ENCODE measurements at regions not wholly inside any gene's neighbourhood (a gene's known extent, or its start where the extent isn't known, plus 50 kb on each side); places are given as distances from the start of the nearest gene placed in this dataset.
"Not testable (repeated sequence)": the region's sequence is repeated elsewhere in the genome, so short reads cannot be mapped to it uniquely, and the experiment has no call there.

DNA sequence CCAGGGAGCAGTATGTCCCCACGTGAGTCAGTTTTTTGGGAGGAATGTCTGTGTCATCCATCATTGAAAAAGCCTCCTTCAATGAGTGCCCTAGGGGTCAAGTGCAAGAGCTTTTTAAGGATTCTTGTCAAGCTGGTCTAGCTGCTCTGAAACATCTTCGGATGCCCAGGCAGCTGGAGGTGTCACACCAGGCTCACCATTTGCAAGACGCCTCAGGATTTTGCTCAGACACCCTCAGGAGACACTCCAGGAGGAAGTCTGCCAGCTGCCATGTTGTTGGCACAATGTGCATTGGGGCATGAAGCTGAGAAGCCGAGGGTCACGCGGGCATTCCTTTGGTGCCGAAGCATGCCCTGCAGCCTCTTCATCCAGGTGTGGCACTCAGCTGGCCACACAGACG, 111.1 kb upstream of the S1PR3 start:
- TF ChIP-seq, protein P1, sequence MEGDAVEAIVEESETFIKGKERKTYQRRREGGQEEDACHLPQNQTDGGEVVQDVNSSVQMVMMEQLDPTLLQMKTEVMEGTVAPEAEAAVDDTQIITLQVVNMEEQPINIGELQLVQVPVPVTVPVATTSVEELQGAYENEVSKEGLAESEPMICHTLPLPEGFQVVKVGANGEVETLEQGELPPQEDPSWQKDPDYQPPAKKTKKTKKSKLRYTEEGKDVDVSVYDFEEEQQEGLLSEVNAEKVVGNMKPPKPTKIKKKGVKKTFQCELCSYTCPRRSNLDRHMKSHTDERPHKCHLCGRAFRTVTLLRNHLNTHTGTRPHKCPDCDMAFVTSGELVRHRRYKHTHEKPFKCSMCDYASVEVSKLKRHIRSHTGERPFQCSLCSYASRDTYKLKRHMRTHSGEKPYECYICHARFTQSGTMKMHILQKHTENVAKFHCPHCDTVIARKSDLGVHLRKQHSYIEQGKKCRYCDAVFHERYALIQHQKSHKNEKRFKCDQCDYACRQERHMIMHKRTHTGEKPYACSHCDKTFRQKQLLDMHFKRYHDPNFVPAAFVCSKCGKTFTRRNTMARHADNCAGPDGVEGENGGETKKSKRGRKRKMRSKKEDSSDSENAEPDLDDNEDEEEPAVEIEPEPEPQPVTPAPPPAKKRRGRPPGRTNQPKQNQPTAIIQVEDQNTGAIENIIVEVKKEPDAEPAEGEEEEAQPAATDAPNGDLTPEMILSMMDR (IDR thresholded peaks at IDR 0.05; ENCODE audit: low read depth, low read length), result no peak
- no peak overlapping the region for H3K4me3 ChIP-seq (ENCODE audit: low read depth, low read length)

DNA sequence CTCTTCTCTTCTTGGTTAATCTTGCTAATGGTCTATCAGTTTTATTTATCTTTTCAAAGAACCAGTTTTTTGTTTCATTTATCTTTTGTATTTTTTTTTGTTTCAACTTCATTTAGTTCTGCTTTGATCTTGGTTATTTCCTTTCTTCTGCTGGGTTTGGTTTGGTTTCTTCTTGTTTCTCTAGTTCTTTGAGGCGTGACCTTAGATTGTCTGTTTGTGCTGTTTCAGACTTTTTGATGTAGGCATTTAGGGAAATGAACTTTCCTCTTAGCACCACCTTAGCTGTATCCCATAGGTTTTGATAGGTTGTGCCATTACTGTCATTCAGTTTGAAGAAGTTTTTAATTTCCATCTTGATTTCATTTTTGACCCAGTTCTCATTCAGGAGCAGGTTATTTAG, 107.0 kb upstream of the S1PR3 start:
- not testable (repeated sequence) for H3K4me3 ChIP-seq (ENCODE audit: low read depth, low read length)

DNA sequence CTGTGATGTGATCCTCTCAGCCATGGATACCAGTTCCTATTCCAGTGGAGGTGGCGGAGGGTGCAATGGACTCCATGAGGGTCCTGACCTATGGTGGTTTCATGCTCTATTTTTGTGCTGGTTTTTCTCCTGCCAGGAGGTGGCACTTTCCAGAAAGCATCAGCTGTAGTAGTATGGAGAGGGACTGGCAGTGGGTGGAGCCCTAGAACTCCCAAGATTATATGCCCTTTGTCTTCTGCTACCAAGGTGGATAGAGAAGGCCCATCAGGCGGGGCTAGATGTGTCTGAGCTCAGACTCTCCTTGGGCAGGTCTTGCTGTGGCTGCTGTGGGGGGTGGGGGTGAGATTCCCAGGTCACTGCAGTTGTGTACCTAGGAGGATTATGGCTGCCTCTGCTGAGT, 104.5 kb upstream of the S1PR3 start:
- not testable (repeated sequence) for H3K4me3 ChIP-seq (ENCODE audit: low read depth, low read length)

GRCh38 chr9:88889386-88889785, 101.9 kb upstream of the S1PR3 start:
- no peak overlapping the region for H3K4me3 ChIP-seq (ENCODE audit: low read depth, low read length)
- TF ChIP-seq, protein P1 (IDR thresholded peaks at IDR 0.05; ENCODE audit: low read depth, low read length), result no peak

- TF ChIP-seq, protein P1 (IDR thresholded peaks at IDR 0.05; ENCODE audit: low read depth, low read length), result no peak
- H3K4me3 ChIP-seq (ENCODE audit: low read depth, low read length), result no peak overlapping the region
Measured at GRCh38 chr9:88890546-88890945, 100.7 kb upstream of the S1PR3 start.

DNA sequence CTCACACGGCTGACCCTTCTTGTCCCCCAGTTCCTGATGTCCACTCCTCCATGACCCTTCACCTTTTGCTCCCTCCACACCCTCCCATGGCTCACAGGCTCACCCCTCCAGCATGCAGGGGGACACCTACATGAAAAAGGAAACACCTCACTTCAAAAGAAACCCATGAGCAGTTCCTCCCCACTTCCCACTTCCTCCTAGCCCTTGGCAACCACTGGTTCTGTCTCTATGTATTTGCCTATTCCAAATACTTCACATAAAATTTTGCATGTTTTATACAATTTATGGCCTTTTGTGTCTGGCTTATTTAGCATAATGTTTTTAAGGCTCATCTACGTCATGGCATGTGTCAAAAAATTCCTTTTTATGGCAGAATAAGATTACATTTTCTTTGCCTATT, 100.2 kb upstream of the S1PR3 start:
- TF ChIP-seq, protein P1 (IDR thresholded peaks at IDR 0.05; ENCODE audit: low read depth, low read length), result no peak
- H3K4me3 ChIP-seq (ENCODE audit: low read depth, low read length), result no peak overlapping the region

- TF ChIP-seq, protein P1 (IDR thresholded peaks at IDR 0.05; ENCODE audit: low read depth, low read length), result no peak
- no peak overlapping the region for H3K4me3 ChIP-seq (ENCODE audit: low read depth, low read length)
Measured at GRCh38 chr9:88892724-88893123, 98.5 kb upstream of the S1PR3 start.

DNA sequence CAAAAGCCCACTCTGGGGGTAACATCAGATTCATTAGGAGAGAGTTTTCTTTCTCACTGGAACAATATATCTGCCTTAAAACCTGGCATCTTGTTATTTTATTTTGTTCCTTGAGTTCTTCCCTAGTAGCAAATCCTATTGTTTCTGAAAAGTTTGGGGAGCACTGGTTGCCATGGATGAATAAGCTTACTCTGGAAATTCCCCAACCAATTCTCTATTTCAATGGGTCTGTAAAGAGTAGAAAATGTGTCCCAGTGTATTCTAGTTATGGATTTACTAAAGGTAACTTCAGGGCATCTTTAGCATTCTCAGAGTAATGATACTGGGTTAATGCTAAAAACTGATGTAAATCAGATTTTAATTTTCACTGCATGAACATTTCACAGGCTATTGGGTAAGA, 94.2 kb upstream of the S1PR3 start:
- TF ChIP-seq, protein P1 (IDR thresholded peaks at IDR 0.05; ENCODE audit: low read depth, low read length), result no peak
- H3K4me3 ChIP-seq (ENCODE audit: low read depth, low read length), result no peak overlapping the region

Measured in WI38 (cell line).